Astrocyte (in vitro differentiated cells and primary cell): ENCODE measurements at regions not wholly inside any gene's neighbourhood (a gene's known extent, or its start where the extent isn't known, plus 50 kb on each side); places are given as distances from the start of the nearest gene placed in this dataset.

Experiments used
- CTCF ChIP-seq: IDR thresholded peaks from 2 replicates; pipeline ENCODE4 v1.5.1; 2011; ENCODE audit warnings: low read depth, mild to moderate bottlenecking, inconsistent platforms, low read length, moderate library complexity; ENCODE audit not compliant: insufficient read depth
- EZH2 ChIP-seq: IDR thresholded peaks from 2 replicates; pipeline ENCODE4 v1.6.1; 2012; ENCODE audit warnings: mild to moderate bottlenecking, low read length, inconsistent platforms; ENCODE audit not compliant: insufficient read depth

GRCh38 chr18:30381826-30382225 lies 660.7 kb downstream of the DSC3 start:
- TF ChIP-seq CTCF (no peak), EZH2 (no peak)
